ENCODE measurements at regions not wholly inside any gene's neighbourhood (a gene's known extent, or its start where the extent isn't known, plus 50 kb on each side); places are given as distances from the start of the nearest gene placed in this dataset.
A peak's percentile ranks its signal among the peaks of the same experiment; 100 is the strongest.

- TF ChIP-seq CTCF (IDR thresholded peaks at IDR 0.05), result no peak
- no peak overlapping the region for H3K27ac Mint-ChIP-seq
- H3K9me3 Mint-ChIP-seq, result no peaks in the 10 kb centered on the region
- no peak overlapping the region for H3K4me3 Mint-ChIP-seq
- no peaks in the 10 kb centered on the region for H3K4me1 Mint-ChIP-seq
- DNase-seq, result no peak
- H3K27me3 Mint-ChIP-seq (ENCODE audit: low read depth, poor library complexity), result peaks cover 7% of the 10 kb centered on the region
- no peaks in the 10 kb centered on the region for H3K36me3 Mint-ChIP-seq (ENCODE audit: low read depth)
These were observed 388.5 kb downstream of the CNTNAP4 start for GRCh38 chr16:76665571-76666275.

GRCh38 chr16:76668207-76668725 is 391.1 kb downstream of the CNTNAP4 start:
- DNase-seq, result peak; percentile 14
- TF ChIP-seq CTCF (IDR thresholded peaks at IDR 0.05), result peak; percentile 17

GRCh38 chr16:76669288-76669687 is 392.1 kb downstream of the CNTNAP4 start:
- Mint-ChIP-seq H3K9me3 (no peaks in the 10 kb centered on the region), H3K4me1 (no peaks in the 10 kb centered on the region), H3K36me3 (ENCODE audit: low read depth) (no peaks in the 10 kb centered on the region), H3K27ac (no peak overlapping the region), H3K27me3 (ENCODE audit: low read depth, poor library complexity) (peaks cover 4% of the 10 kb centered on the region), H3K4me3 (no peak overlapping the region)
- no peak for TF ChIP-seq CTCF (IDR thresholded peaks at IDR 0.05)
- DNase-seq, result no peak

More at GRCh38 chr16:76668207-76668725, 391.1 kb downstream of the CNTNAP4 start:
- Mint-ChIP-seq H3K27ac (no peak overlapping the region), H3K4me3 (no peak overlapping the region), H3K36me3 (ENCODE audit: low read depth) (no peaks in the 10 kb centered on the region), H3K27me3 (ENCODE audit: low read depth, poor library complexity) (peaks cover 7% of the 10 kb centered on the region), H3K4me1 (no peaks in the 10 kb centered on the region), H3K9me3 (no peaks in the 10 kb centered on the region)

- TF ChIP-seq CTCF (IDR thresholded peaks at IDR 0.05), result no peak
- Mint-ChIP-seq H3K27ac (no peak overlapping the region), H3K9me3 (no peaks in the 10 kb centered on the region), H3K27me3 (ENCODE audit: low read depth, poor library complexity) (no peaks in the 10 kb centered on the region), H3K4me3 (no peak overlapping the region), H3K36me3 (ENCODE audit: low read depth) (no peaks in the 10 kb centered on the region), H3K4me1 (no peaks in the 10 kb centered on the region)
- DNase-seq, result no peak
These were observed 393.1 kb downstream of the CNTNAP4 start for GRCh38 chr16:76670125-76670857.

- Mint-ChIP-seq H3K4me3 (no peak overlapping the region), H3K27me3 (ENCODE audit: low read depth, poor library complexity) (peaks cover 3% of the 10 kb centered on the region), H3K9me3 (peaks cover 7% of the 10 kb centered on the region), H3K27ac (no peak overlapping the region), H3K36me3 (ENCODE audit: low read depth) (no peaks in the 10 kb centered on the region), H3K4me1 (no peaks in the 10 kb centered on the region)
- DNase-seq, result no peak
- no peak for TF ChIP-seq CTCF (IDR thresholded peaks at IDR 0.05)
These were observed 399.2 kb downstream of the CNTNAP4 start for GRCh38 chr16:76676356-76676755.
